A549 (cell line): ENCODE measurements at regions not wholly inside any gene's neighbourhood (a gene's known extent, or its start where the extent isn't known, plus 50 kb on each side); places are given as distances from the start of the nearest gene placed in this dataset.

Source experiments
- ATAC-seq, 2 experiments: fragments of 200-7000 bp in 1 of 2; fragments of >200 bp in 1 of 2; cut with Nextera tagmentation in 1 of 2; cut with Tn5 transposase in 1 of 2; 3 replicates each; pipeline versions ENCODE4 v1.8.0 to v1.9.1; 2018 to 2020; ENCODE audit warnings: mild to moderate bottlenecking in 1 of 2, moderate library complexity in 1 of 2
- CTCF ChIA-PET: fragments of 300-600 bp; sonication (Branson Sonifier 250); formaldehyde crosslinking; extraction: SDS; loops from one replicate; lab custom pipeline; 2021; ENCODE audit warnings: antibody characterized with exemption, inconsistent platforms; lab: Yijun Ruan, JAX
- POLR2A ChIA-PET: fragments of 350-600 bp; formaldehyde crosslinking; extraction: SDS; loops from one replicate; lab custom pipeline; 2021; ENCODE audit warnings: antibody characterized with exemption, inconsistent platforms; lab: Yijun Ruan, JAX
- DNase-seq, 2 experiments: peaks; one replicate each; pipeline versions ENCODE4 v3.0.0 to v3.0.0-alpha.2; 2011 to 2016; ENCODE audit warnings: low read depth in 1 of 2, low spot score in 1 of 2
- FAIRE-seq: peaks from 2 replicates; lab custom pipeline; 2011; peaks lifted over from hg19 to GRCh38; lab: Jason Lieb, UNC
- H3K27ac ChIP-seq, 2 experiments: fragments of >200 bp; sonication (Bioruptor Twin); formaldehyde crosslinking; 3 replicates each; pipeline ENCODE4 v1.5.1; 2016 to 2017
- H3K4me1 ChIP-seq: fragments of >200 bp; sonication (Bioruptor Twin); formaldehyde crosslinking; 3 replicates; pipeline ENCODE4 v1.6.1; 2016
- H3K4me2 ChIP-seq: fragments of >200 bp; sonication (Bioruptor Twin); formaldehyde crosslinking; 3 replicates; pipeline ENCODE4 v1.6.1; 2016
- H3K4me3 ChIP-seq: fragments of >200 bp; sonication (Bioruptor Twin); formaldehyde crosslinking; 3 replicates; pipeline ENCODE4 v1.5.1; 2016
- H3K9me3 ChIP-seq: fragments of >200 bp; sonication (Bioruptor Twin); formaldehyde crosslinking; 3 replicates; pipeline ENCODE4 v1.6.1; 2016
- BHLHE40 ChIP-seq: IDR thresholded peaks from 2 replicates; pipeline ENCODE4 v1.6.1; 2012; ENCODE audit warnings: low read depth, low read length, inconsistent platforms
- CBX8 ChIP-seq: fragments of 200-600 bp; sonication (generic); IDR thresholded peaks from 2 replicates; pipeline ENCODE4 v1.6.1; 2016
- EHF ChIP-seq: fragments of 250-450 bp; sonication (Bioruptor Pico); IDR thresholded peaks from 2 replicates; pipeline ENCODE4 v1.5.0; 2020; ENCODE audit warnings: mild to moderate bottlenecking
- EHMT2 ChIP-seq: fragments of 200-600 bp; sonication (generic); IDR thresholded peaks from 2 replicates; pipeline ENCODE4 v1.6.1; 2016; ENCODE audit warnings: antibody characterized with exemption, low read depth, mild to moderate bottlenecking, moderate library complexity
- GATA3 ChIP-seq: IDR thresholded peaks from 2 replicates; pipeline ENCODE4 v1.6.1; 2012; ENCODE audit warnings: borderline replicate concordance
- HDAC2 ChIP-seq: fragments of 200-600 bp; sonication (generic); IDR thresholded peaks from 2 replicates; pipeline ENCODE4 v1.6.1; 2016
- HES2 ChIP-seq: fragments of >200 bp; sonication (Bioruptor Twin); formaldehyde crosslinking; IDR thresholded peaks from 2 replicates; pipeline ENCODE4 v1.6.1; 2016
- MAFK ChIP-seq: fragments of 450-650 bp; IDR thresholded peaks from 2 replicates; pipeline ENCODE4 v1.6.1; 2014; ENCODE audit not compliant: partially characterized antibody
- MAZ ChIP-seq: fragments of 150-350 bp; IDR thresholded peaks from 2 replicates; pipeline ENCODE4 v1.6.1; 2014; ENCODE audit warnings: antibody characterized with exemption, low read depth, low read length, borderline replicate concordance
- NPAS2 ChIP-seq: fragments of 250-450 bp; sonication (Bioruptor Pico); IDR thresholded peaks from 2 replicates; pipeline ENCODE4 v1.8.0; 2022; ENCODE audit warnings: mild to moderate bottlenecking, moderate library complexity, borderline replicate concordance
- NR3C1 ChIP-seq: fragments of >200 bp; sonication (Bioruptor Twin); formaldehyde crosslinking; IDR thresholded peaks from 3 replicates; pipeline ENCODE4 v1.6.1; 2017
- PBX3 ChIP-seq: IDR thresholded peaks from 2 replicates; pipeline ENCODE4 v1.6.1; 2012
- PHF8 ChIP-seq: fragments of 200-600 bp; sonication (generic); IDR thresholded peaks from 2 replicates; pipeline ENCODE4 v1.6.1; 2016; ENCODE audit warnings: low read depth, mild to moderate bottlenecking, antibody characterized with exemption, moderate library complexity, borderline replicate concordance
- POLR2A ChIP-seq: IDR thresholded peaks from 2 replicates; pipeline ENCODE4 v1.6.1; 2012; ENCODE audit warnings: mild to moderate bottlenecking, low read length
- POLR2AphosphoS2 ChIP-seq: conservative IDR thresholded peaks from 2 replicates; pipeline ENCODE4 v1.6.1; 2012; ENCODE audit warnings: low read length, improper control_type of control experiment, inconsistent platforms
- RCOR1 ChIP-seq: fragments of 150-350 bp; IDR thresholded peaks from 2 replicates; pipeline ENCODE4 v1.6.1; 2014; ENCODE audit warnings: antibody characterized with exemption, low read length, low read depth
- RFX5 ChIP-seq: fragments of 450-650 bp; IDR thresholded peaks from 2 replicates; pipeline ENCODE4 v1.7.1; 2014; ENCODE audit warnings: antibody characterized with exemption, mild to moderate bottlenecking, moderate library complexity
- SREBF2 ChIP-seq: fragments of 450-650 bp; IDR thresholded peaks from 2 replicates; pipeline ENCODE4 v1.6.1; 2014; ENCODE audit warnings: mild to moderate bottlenecking, moderate library complexity
- TP53 ChIP-seq: fragments of 250-450 bp; sonication (Bioruptor Pico); IDR thresholded peaks from 2 replicates; pipeline ENCODE4 v1.5.0; 2021; ENCODE audit warnings: mild to moderate bottlenecking, moderate library complexity
- USF2 ChIP-seq: fragments of 450-650 bp; IDR thresholded peaks from 2 replicates; pipeline ENCODE4 v1.6.1; 2014; ENCODE audit warnings: antibody characterized with exemption
- ZFP36 ChIP-seq: fragments of 450-650 bp; IDR thresholded peaks from 2 replicates; pipeline ENCODE4 v1.6.1; 2014; ENCODE audit warnings: borderline replicate concordance; ENCODE audit not compliant: partially characterized antibody
- ZNF302 ChIP-seq: fragments of 250-450 bp; sonication (Bioruptor Pico); IDR thresholded peaks from 2 replicates; pipeline ENCODE4 v1.9.0; 2021; ENCODE audit warnings: inconsistent platforms, mild to moderate bottlenecking, moderate library complexity
- whole genome bisulfite sequencing: methylation state at CpG from one replicate; pipeline ENCODE4 v1.1.6; 2017; ENCODE audit errors: missing lambda C conversion rate; 5-methylcytosine and 5-hydroxymethylcytosine counted together
- TF ChIP-seq, protein P1 (sequence below): IDR thresholded peaks from 2 replicates; pipeline ENCODE4 v1.6.1; 2012; ENCODE audit warnings: low read depth, borderline replicate concordance
- TF ChIP-seq, protein P2 (sequence below): IDR thresholded peaks from 2 replicates; pipeline ENCODE4 v1.6.1; 2012
- TF ChIP-seq, protein P3 (sequence below): fragments of >200 bp; sonication (Bioruptor Twin); formaldehyde crosslinking; IDR thresholded peaks from 3 replicates; pipeline ENCODE4 v1.5.1; 2016
- TF ChIP-seq, protein P4 (sequence below): fragments of >200 bp; sonication (Bioruptor Twin); formaldehyde crosslinking; IDR thresholded peaks from 3 replicates; pipeline ENCODE4 v1.6.1; 2016

DNA sequence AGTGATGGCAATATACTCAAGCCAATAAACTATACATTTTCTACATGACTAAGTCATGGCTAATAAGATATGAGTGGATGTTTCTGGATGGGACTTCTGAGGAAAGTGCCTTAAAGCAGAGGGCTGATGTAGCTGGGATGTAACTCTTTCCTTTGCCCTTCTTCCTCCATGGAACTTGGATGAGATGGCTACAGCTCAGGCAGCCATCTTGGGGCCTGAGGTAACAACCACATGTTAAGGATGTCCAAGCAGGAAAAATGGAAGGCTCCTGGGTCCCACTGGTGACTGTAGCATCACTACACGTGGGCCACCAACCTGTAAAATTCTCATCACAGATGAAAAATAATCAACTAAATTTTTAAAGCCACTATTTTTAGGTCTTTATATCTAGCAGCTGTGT, 54.4 kb upstream of the GRIP1 start:
- no peaks in the 10 kb centered on the region for H3K4me1 ChIP-seq
- no peak overlapping the region for H3K4me3 ChIP-seq
- no peak for ATAC-seq
- ChIA-PET CTCF (no interaction called here), POLR2A (no interaction called here)
- no peak for FAIRE-seq
- no peak for DNase-seq
- WGBS, result 3% methylated on average over 1 of the region's 1 CpG
- TF ChIP-seq PHF8 (no peak), USF2 (no peak)
- TF ChIP-seq, protein P1, sequence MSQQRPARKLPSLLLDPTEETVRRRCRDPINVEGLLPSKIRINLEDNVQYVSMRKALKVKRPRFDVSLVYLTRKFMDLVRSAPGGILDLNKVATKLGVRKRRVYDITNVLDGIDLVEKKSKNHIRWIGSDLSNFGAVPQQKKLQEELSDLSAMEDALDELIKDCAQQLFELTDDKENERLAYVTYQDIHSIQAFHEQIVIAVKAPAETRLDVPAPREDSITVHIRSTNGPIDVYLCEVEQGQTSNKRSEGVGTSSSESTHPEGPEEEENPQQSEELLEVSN, result no peak
- no peak overlapping the region for H3K27ac ChIP-seq
- H3K9me3 ChIP-seq, result no peaks in the 10 kb centered on the region
- no peak overlapping the region for H3K4me2 ChIP-seq

GRCh38 chr12:66733839-66734238, 55.0 kb upstream of the GRIP1 start:
- no peak overlapping the region for H3K4me3 ChIP-seq
- WGBS, result 61% methylated on average over 4 of the region's 4 CpGs
- POLR2A ChIA-PET, result no interaction called here
- no peaks in the 10 kb centered on the region for H3K9me3 ChIP-seq
- H3K4me2 ChIP-seq, result no peak overlapping the region
- no peak for FAIRE-seq
- no peak for ATAC-seq
- TF ChIP-seq TP53 (CRISPR knock-in tag) (no peak), PBX3 (no peak), SREBF2 (no peak), ZNF302 (CRISPR knock-in tag) (no peak), MAFK (no peak), CBX8 (no peak), NPAS2 (CRISPR knock-in tag) (no peak), GATA3 (no peak), ZFP36 (no peak), PHF8 (no peak), NR3C1 (no peak), HES2 (no peak)
- no peaks in the 10 kb centered on the region for H3K4me1 ChIP-seq
- H3K27ac ChIP-seq, result no peak overlapping the region
- CTCF ChIA-PET, result no interaction called here
- DNase-seq, result no peak

- WGBS, result 39% methylated on average over 4 of the region's 4 CpGs
- ATAC-seq, result no peak
- no peak for DNase-seq
- no peak for TF ChIP-seq BHLHE40
- TF ChIP-seq EHMT2, result no peak
- no peak for TF ChIP-seq TP53 (CRISPR knock-in tag)
- no peak for TF ChIP-seq RCOR1
- no peak for TF ChIP-seq NPAS2 (CRISPR knock-in tag)
- TF ChIP-seq, protein P2, sequence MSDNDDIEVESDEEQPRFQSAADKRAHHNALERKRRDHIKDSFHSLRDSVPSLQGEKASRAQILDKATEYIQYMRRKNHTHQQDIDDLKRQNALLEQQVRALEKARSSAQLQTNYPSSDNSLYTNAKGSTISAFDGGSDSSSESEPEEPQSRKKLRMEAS, result no peak
- TF ChIP-seq POLR2A, result no peak
- TF ChIP-seq POLR2AphosphoS2, result no peak
- TF ChIP-seq RFX5, result no peak
- TF ChIP-seq HDAC2, result no peak
- TF ChIP-seq, protein P3, sequence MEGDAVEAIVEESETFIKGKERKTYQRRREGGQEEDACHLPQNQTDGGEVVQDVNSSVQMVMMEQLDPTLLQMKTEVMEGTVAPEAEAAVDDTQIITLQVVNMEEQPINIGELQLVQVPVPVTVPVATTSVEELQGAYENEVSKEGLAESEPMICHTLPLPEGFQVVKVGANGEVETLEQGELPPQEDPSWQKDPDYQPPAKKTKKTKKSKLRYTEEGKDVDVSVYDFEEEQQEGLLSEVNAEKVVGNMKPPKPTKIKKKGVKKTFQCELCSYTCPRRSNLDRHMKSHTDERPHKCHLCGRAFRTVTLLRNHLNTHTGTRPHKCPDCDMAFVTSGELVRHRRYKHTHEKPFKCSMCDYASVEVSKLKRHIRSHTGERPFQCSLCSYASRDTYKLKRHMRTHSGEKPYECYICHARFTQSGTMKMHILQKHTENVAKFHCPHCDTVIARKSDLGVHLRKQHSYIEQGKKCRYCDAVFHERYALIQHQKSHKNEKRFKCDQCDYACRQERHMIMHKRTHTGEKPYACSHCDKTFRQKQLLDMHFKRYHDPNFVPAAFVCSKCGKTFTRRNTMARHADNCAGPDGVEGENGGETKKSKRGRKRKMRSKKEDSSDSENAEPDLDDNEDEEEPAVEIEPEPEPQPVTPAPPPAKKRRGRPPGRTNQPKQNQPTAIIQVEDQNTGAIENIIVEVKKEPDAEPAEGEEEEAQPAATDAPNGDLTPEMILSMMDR, result no peak
- TF ChIP-seq PBX3, result no peak
- no peak for TF ChIP-seq EHF (CRISPR knock-in tag)
- TF ChIP-seq, protein P4, sequence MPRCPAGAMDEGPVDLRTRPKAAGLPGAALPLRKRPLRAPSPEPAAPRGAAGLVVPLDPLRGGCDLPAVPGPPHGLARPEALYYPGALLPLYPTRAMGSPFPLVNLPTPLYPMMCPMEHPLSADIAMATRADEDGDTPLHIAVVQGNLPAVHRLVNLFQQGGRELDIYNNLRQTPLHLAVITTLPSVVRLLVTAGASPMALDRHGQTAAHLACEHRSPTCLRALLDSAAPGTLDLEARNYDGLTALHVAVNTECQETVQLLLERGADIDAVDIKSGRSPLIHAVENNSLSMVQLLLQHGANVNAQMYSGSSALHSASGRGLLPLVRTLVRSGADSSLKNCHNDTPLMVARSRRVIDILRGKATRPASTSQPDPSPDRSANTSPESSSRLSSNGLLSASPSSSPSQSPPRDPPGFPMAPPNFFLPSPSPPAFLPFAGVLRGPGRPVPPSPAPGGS, result no peak
- no peak for TF ChIP-seq MAZ
These were observed 56.4 kb upstream of the GRIP1 start for GRCh38 chr12:66735275-66735674.

More at GRCh38 chr12:66735275-66735674, 56.4 kb upstream of the GRIP1 start:
- POLR2A ChIA-PET, result no interaction called here
- Histone ChIP-seq H3K4me2 (no peak overlapping the region), H3K27ac (no peak overlapping the region), H3K4me1 (no peaks in the 10 kb centered on the region), H3K9me3 (no peaks in the 10 kb centered on the region), H3K4me3 (no peak overlapping the region)
- FAIRE-seq, result no peak
- CTCF ChIA-PET, result no interaction called here
